Activated CD8-positive, alpha-beta memory T cell treated with anti-CD3 and anti-CD28 coated beads, Interleukin-2, amount 10 ng/mL, durations not matched to agents 7 days and 5 days (primary cell): ENCODE measurements at regions not wholly inside any gene's neighbourhood (a gene's known extent, or its start where the extent isn't known, plus 50 kb on each side); places are given as distances from the start of the nearest gene placed in this dataset.

Source experiments
- ATAC-seq: fragments of 150-1000 bp; cut with Tn5 transposase; one replicate; pipeline ENCODE4 v1.10.0; 2021; ENCODE audit warnings: moderate library complexity
- CTCF ChIA-PET: fragments of 350-600 bp; sonication (Branson Sonifier 250); formaldehyde crosslinking; loops from one replicate; lab custom pipeline; 2021; ENCODE audit warnings: antibody characterized with exemption; lab: Charles Lee
- DNase-seq: peaks from one replicate; pipeline ENCODE4 v3.0.0-alpha.2; 2020
- H3K27ac Mint-ChIP-seq: one replicate; pipeline ENCODE4 v1.8.0; 2021; ENCODE audit warnings: mild to moderate bottlenecking, mixed read lengths
- H3K27me3 Mint-ChIP-seq: one replicate; pipeline ENCODE4 v1.8.0; 2021; ENCODE audit warnings: mixed read lengths
- H3K36me3 Mint-ChIP-seq: one replicate; pipeline ENCODE4 v1.8.0; 2021; ENCODE audit warnings: mild to moderate bottlenecking, mixed read lengths
- H3K4me1 Mint-ChIP-seq: one replicate; pipeline ENCODE4 v1.8.0; 2021; ENCODE audit warnings: mixed read lengths
- H3K4me3 Mint-ChIP-seq: one replicate; pipeline ENCODE4 v1.8.0; 2021; ENCODE audit warnings: mild to moderate bottlenecking, moderate library complexity, mixed read lengths
- H3K9me3 Mint-ChIP-seq: one replicate; pipeline ENCODE4 v1.8.0; 2022; ENCODE audit warnings: low read depth, mixed read lengths

DNA sequence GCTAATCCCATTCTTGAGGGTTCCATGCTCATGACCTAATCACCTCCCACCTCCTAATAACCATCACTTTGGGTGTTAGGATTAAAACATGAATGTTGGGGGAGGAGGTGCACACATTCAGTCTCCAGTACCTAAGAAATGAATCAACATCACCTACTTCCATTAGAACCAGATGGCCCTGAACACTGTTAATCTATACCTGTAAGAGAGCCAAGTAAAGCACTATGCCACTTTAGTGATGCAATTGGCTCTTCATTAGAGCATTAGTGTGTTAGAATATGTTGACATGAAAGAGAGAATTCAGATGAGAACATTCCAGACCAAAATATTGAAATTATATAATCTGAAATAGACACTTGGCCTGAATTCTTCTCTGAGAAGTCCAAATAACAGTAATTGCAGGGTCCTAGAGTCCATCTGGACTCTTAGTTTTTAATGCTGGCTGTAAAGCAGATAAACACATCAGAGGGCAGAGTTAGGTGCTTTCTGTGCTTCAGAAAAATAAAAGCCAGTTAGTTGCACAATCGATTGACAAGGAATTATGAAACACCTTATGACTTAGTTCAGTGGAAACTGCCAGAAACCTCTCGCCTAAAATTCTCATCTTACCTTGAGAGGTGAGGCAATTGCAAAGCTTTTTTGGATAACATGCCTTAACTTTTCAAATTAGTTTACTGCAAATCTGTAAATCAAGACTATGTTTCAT, 923.7 kb downstream of the SLC4A3 start:
- no peak overlapping the region for H3K4me3 Mint-ChIP-seq
- DNase-seq (no peak), ATAC-seq (no peak)
- H3K9me3 Mint-ChIP-seq, result no peaks in the 10 kb centered on the region
- H3K4me1 Mint-ChIP-seq, result no peaks in the 10 kb centered on the region
- H3K36me3 Mint-ChIP-seq, result no peaks in the 10 kb centered on the region
- CTCF ChIA-PET, result no interaction called here
- no peaks in the 10 kb centered on the region for H3K27me3 Mint-ChIP-seq
- H3K27ac Mint-ChIP-seq, result no peak overlapping the region

DNA sequence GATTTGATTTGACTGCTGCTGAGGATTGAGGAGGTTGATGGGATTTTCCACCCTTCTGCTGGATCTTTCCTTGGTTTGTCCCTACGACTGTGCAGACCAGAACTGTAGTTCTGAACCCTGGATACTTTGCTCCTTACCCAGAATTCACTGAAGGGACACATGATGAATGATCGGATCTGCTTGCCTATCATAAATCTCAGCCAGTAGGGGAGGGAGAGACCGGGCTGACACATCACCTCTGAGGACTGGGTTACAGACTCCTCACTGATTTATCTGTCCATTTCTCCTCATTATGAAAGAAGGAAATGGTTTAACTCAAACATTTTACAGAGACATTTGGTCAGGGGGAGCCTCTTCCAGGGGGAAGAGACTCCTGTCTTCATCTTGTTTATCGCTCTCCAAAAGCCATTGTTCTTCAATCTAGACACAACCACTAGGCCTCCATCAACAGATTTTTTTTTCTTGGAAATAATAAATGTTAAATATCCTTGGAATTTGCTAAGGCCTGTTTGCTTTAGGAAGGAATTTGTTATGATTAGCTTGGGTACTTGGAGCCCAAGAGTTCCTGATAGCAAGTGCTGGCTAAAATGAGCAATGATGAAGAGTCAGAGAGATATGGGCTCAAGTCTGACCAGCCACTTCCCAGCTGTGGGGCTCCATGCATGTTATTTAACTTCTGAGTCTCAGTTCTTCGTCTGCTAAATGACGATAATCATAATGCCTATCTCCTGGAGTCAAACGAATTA, 925.5 kb downstream of the SLC4A3 start:
- H3K4me3 Mint-ChIP-seq, result no peak overlapping the region
- no peaks in the 10 kb centered on the region for H3K27me3 Mint-ChIP-seq
- DNase-seq (no peak), ATAC-seq (no peak)
- H3K4me1 Mint-ChIP-seq, result no peaks in the 10 kb centered on the region
- no peaks in the 10 kb centered on the region for H3K9me3 Mint-ChIP-seq
- H3K27ac Mint-ChIP-seq, result no peak overlapping the region
- no peaks in the 10 kb centered on the region for H3K36me3 Mint-ChIP-seq
- CTCF ChIA-PET, result no interaction called here

GRCh38 chr2:220555961-220556630, 928.7 kb downstream of the SLC4A3 start:
- DNase-seq, result no peak
- Mint-ChIP-seq H3K4me1 (no peaks in the 10 kb centered on the region), H3K36me3 (no peaks in the 10 kb centered on the region), H3K4me3 (no peak overlapping the region), H3K9me3 (no peaks in the 10 kb centered on the region), H3K27ac (no peak overlapping the region), H3K27me3 (no peaks in the 10 kb centered on the region)
- ATAC-seq, result no peak
- CTCF ChIA-PET, result interaction anchor here (0.6 kb wide), 1 partner anchor 58 kb away, joined by 3 read pairs; no protein-coding TSS in a partner anchor

DNA sequence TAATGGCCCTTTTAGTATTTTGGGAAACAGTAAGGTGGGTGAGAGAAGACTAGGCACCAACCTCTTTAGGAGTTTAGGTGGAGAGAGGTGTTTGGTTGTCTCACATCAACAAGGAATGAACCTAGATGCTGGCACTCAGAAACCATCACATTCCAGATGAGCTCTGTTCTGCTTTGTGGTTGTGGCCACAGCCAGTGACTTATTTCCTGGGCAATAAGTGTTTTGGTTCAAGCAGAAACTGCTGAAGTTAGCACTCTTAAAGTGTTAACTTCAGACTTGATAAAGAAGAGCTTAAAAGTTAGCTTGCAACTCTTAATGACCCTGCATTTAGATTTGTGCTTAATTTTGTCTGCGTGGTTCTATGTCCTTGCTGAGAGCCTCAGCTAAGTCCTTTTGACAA, 929.2 kb downstream of the SLC4A3 start:
- H3K36me3 Mint-ChIP-seq, result no peaks in the 10 kb centered on the region
- H3K4me3 Mint-ChIP-seq, result no peak overlapping the region
- H3K27ac Mint-ChIP-seq, result no peak overlapping the region
- H3K9me3 Mint-ChIP-seq, result no peaks in the 10 kb centered on the region
- no peaks in the 10 kb centered on the region for H3K4me1 Mint-ChIP-seq
- CTCF ChIA-PET, result no interaction called here
- ATAC-seq (no peak), DNase-seq (no peak)
- H3K27me3 Mint-ChIP-seq, result no peaks in the 10 kb centered on the region

GRCh38 chr2:220560192-220560591, 932.8 kb downstream of the SLC4A3 start:
- Mint-ChIP-seq H3K4me3 (no peak overlapping the region), H3K9me3 (no peaks in the 10 kb centered on the region), H3K4me1 (no peaks in the 10 kb centered on the region), H3K27ac (no peak overlapping the region), H3K36me3 (no peaks in the 10 kb centered on the region), H3K27me3 (no peaks in the 10 kb centered on the region)
- CTCF ChIA-PET, result no interaction called here
- ATAC-seq (no peak), DNase-seq (no peak)

- H3K9me3 Mint-ChIP-seq, result no peaks in the 10 kb centered on the region
- DNase-seq, result no peak
- H3K4me1 Mint-ChIP-seq, result no peaks in the 10 kb centered on the region
- CTCF ChIA-PET, result no interaction called here
- ATAC-seq, result no peak
- H3K36me3 Mint-ChIP-seq, result no peaks in the 10 kb centered on the region
- no peaks in the 10 kb centered on the region for H3K27me3 Mint-ChIP-seq
- H3K4me3 Mint-ChIP-seq, result no peak overlapping the region
- no peak overlapping the region for H3K27ac Mint-ChIP-seq
Measured at GRCh38 chr2:220562375-220563140, 935.1 kb downstream of the SLC4A3 start.

GRCh38 chr2:220568296-220568695, 940.9 kb downstream of the SLC4A3 start:
- Mint-ChIP-seq H3K27ac (no peak overlapping the region), H3K36me3 (no peaks in the 10 kb centered on the region), H3K27me3 (no peaks in the 10 kb centered on the region), H3K4me1 (no peaks in the 10 kb centered on the region), H3K9me3 (no peaks in the 10 kb centered on the region), H3K4me3 (no peak overlapping the region)
- DNase-seq (no peak), ATAC-seq (no peak)
- CTCF ChIA-PET, result no interaction called here

DNA sequence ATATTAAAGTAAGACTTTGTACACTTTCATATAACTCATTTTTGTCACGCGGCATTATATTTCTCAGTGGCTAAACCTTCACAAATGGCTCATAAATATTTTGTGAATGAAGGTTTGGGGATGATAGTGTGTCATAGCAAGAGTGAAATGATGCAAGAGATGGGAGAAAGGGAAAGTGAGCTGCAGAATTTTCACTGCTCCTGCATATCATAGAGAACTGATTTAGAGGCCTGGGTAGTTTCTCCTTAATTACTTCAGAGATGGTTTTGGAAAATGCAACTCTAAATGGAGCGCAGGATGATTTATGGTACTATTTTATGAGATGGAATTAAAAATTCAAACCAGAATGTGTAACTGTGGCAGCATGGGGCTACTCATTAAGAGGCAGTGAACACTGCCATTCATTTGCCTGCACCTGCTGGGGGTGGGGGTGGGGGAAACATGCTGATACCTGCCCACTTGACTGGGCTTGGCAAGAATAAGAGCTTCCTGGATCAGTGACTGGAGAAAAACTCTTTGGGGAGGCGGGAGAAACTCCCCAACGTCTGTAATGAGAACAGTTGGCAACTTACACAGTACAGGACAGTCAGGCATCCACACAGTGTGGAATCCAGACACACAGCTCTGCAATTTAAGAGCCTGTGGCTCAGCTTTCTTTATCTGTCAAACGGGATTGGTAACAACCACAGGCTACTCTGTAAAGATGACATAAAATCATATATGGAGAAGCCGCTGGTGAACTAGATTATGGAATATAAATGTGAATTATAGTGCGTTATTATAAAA, 941.9 kb downstream of the SLC4A3 start:
- CTCF ChIA-PET, result no interaction called here
- Mint-ChIP-seq H3K9me3 (no peaks in the 10 kb centered on the region), H3K27me3 (no peaks in the 10 kb centered on the region), H3K27ac (no peak overlapping the region), H3K4me1 (no peaks in the 10 kb centered on the region), H3K36me3 (no peaks in the 10 kb centered on the region), H3K4me3 (no peak overlapping the region)
- no peak for ATAC-seq
- DNase-seq, result no peak

DNA sequence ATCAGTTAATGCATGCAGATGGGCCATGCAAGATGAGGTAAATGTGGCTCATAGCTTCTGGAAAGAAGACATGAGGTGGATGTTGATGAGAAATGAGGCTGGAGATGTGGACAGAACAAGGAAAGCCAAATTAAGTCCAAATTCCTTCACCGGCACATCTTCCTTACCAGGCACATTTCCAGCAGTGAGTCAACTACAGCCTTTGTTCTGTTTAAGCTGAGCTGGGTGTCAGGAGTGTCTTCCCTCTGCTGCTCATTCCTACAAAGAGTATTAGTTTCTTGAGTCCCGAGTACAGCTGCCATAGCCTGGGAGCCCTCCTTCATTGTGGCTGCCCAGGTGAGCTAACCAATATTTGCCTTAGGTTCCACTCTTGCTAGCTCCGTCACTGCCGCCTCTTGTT, 945.0 kb downstream of the SLC4A3 start:
- Mint-ChIP-seq H3K4me1 (no peaks in the 10 kb centered on the region), H3K36me3 (no peaks in the 10 kb centered on the region), H3K4me3 (no peak overlapping the region), H3K9me3 (no peaks in the 10 kb centered on the region), H3K27me3 (no peaks in the 10 kb centered on the region), H3K27ac (no peak overlapping the region)
- CTCF ChIA-PET, result no interaction called here
- no peak for DNase-seq
- ATAC-seq, result no peak

DNA sequence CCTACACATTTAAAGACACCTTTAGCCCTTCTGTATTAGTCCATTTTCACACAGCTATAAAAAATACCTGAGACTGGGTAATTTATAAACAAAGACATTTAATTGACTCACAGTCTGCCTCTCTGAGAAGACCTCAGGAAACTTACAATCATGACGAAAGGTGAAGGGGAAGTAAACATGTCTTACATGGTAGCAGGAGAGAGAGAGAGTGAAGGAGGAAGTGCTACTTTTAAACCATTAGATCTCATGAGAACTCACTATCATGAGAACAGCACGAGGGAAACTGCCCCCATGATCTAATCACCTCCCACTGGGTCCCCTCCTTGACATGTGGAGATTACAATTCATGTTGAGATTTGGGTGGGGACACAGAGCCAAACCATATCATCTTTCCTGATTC, 946.6 kb downstream of the SLC4A3 start:
- H3K27ac Mint-ChIP-seq, result no peak overlapping the region
- ATAC-seq (no peak), DNase-seq (no peak)
- no peaks in the 10 kb centered on the region for H3K4me1 Mint-ChIP-seq
- no peaks in the 10 kb centered on the region for H3K9me3 Mint-ChIP-seq
- no peaks in the 10 kb centered on the region for H3K27me3 Mint-ChIP-seq
- no peak overlapping the region for H3K4me3 Mint-ChIP-seq
- no peaks in the 10 kb centered on the region for H3K36me3 Mint-ChIP-seq
- CTCF ChIA-PET, result interaction anchor here (0.7 kb wide), 1 partner anchor 548 kb away, joined by 4 read pairs; no protein-coding TSS in a partner anchor

DNA sequence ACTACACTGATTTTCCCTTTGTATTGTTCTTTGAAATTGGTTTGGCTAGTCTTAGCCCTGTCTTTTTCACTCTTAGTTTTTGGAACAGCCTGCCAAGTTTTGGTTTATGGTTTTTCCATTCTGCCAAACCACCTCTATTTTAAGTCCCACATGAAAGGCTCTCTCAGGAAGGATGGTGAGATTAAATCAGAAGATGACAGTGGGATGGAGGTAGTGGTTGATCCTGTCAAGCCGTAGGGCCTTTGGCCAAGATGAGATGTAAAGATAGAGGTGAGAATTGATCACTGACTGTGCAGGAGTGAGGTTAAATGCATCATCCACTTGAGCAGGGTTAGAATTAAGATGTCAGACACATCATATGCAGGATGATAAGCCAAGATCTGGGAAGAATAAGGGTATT, 948.5 kb downstream of the SLC4A3 start:
- CTCF ChIA-PET, result no interaction called here
- H3K4me1 Mint-ChIP-seq, result no peaks in the 10 kb centered on the region
- no peaks in the 10 kb centered on the region for H3K9me3 Mint-ChIP-seq

GRCh38 chr2:220579452-220579851, 952.0 kb downstream of the SLC4A3 start:
- CTCF ChIA-PET, result no interaction called here
- no peak for ATAC-seq
- no peak overlapping the region for H3K27ac Mint-ChIP-seq
- H3K4me1 Mint-ChIP-seq, result no peaks in the 10 kb centered on the region
- no peaks in the 10 kb centered on the region for H3K36me3 Mint-ChIP-seq
- H3K4me3 Mint-ChIP-seq, result no peak overlapping the region
- H3K27me3 Mint-ChIP-seq, result no peaks in the 10 kb centered on the region
- DNase-seq, result no peak
- H3K9me3 Mint-ChIP-seq, result no peaks in the 10 kb centered on the region

More for the DNA sequence above, 948.5 kb downstream of the SLC4A3 start:
- Mint-ChIP-seq H3K27me3 (no peaks in the 10 kb centered on the region), H3K36me3 (no peaks in the 10 kb centered on the region), H3K27ac (no peak overlapping the region), H3K4me3 (no peak overlapping the region)
- DNase-seq (no peak), ATAC-seq (no peak)

- Mint-ChIP-seq H3K4me1 (no peaks in the 10 kb centered on the region), H3K4me3 (no peak overlapping the region), H3K27me3 (no peaks in the 10 kb centered on the region), H3K36me3 (no peaks in the 10 kb centered on the region), H3K27ac (no peak overlapping the region), H3K9me3 (no peaks in the 10 kb centered on the region)
- DNase-seq (no peak), ATAC-seq (no peak)
- CTCF ChIA-PET, result no interaction called here
Measured at GRCh38 chr2:220580113-220580512, 952.7 kb downstream of the SLC4A3 start.
